Amygdala (tissue), 56 donors: ENCODE measurements at regions not wholly inside any gene's neighbourhood (a gene's known extent, or its start where the extent isn't known, plus 50 kb on each side); places are given as distances from the start of the nearest gene placed in this dataset.
A peak's percentile ranks its signal among the peaks of the same experiment; 100 is the strongest.
"Not testable (repeated sequence)": the region's sequence is repeated elsewhere in the genome, so short reads cannot be mapped to it uniquely, and the experiment has no call there.

Experiments
- DNase-seq, 56 donors: peaks; one replicate each; lab custom pipeline; 2025; lab: John Stamatoyannopoulos, UW

DNA sequence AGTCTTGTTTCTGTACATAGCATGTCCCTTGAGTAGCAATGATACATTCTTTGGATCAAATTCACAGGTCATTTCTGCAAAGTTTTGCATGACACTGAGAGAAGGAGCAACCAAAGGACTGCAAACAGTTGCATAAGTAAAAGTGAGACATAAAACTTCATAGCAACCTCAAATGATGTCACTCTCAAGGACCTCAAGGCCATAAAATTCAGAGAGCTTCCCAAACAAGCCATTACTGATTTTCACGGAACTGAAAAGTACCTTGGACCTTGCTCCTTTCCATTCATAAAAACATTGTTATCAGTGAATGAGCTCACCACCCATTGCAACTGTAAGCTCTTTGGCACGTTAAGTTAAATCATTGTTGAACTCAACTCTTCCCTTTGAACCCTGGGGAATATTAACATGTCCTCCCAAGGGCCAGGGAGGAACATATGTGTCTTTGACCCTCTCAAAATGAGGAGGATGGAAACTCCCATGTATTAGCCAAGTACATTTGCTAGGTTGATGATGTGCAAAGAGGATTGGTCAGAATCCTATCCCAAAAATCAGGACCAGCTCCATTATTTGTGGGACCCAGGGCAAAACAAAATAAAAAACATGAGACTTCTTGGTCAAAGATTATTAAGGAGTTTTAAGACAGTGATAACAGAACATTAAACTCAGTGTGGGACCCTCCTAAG, 275.0 kb upstream of the DYNLRB2 start:
- DNase-seq: no peak

DNA sequence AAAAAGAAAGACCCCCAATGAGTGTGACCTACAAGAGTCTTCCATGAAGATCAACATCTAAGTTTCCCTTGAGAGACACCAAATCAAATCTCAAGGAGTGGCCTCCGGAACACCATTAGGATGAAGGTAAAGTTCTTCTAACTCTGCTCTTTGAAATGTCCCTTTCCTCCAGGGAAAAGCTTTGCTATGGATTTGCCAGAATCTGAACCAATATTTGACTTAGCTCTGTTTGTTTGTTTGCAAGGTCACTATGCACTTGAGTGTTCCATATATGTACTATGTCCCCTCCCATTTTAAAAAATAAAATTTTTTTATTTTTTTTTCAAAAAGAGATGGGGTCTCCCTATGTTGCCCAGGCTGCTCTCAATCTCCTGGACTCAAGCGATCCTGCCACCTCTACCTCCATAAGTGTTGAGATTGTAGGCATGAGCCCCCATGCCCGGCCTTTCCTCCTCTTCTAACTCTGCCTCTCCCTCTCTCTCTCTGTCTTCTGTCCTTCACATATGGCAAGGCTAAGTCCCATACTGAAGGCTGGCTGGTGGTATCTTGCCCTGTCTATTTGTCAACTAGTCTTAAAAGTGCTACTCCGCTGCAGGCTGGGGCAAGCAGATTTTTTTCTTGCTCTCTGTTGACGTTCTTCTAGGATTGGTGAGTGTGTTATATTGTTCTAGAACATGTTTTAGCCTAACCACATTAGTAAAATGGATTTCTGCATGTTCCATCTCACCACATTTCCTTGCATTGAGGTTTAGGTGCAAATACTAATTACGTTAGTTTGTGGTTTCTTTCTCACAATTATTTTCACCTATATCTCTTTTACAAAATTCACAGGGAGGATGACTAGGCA, 276.7 kb upstream of the DYNLRB2 start:
- no peak for DNase-seq

DNA sequence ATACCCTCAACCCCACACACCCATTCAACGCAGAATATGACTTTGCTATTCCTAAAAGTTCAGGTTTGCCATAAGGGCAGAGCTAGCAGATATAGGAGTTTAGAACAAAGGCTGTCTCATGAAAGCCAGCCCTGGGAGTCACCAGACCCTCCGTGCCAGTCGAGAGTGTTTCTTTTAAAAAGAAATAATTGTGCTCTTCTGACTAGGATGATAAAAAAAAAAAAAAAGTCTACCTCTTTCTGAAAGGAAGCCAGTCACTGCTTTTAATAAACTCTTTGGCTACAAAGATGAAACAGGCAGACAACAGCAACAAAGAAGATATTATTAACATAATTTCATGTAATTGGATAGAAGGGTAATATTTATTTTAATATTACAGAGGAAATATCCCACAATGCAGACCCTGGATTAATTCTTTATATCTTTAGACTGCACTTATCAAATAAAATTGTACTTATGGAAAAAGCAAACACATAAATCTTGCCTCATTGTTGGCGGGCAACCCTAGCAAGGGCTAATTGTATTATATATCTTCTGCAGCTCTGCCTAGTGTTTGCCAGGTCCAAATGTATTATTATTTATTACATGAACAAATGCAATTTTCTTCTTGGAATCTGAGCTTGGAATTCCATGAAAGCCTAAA, 277.5 kb upstream of the DYNLRB2 start:
- no peak for DNase-seq

DNA sequence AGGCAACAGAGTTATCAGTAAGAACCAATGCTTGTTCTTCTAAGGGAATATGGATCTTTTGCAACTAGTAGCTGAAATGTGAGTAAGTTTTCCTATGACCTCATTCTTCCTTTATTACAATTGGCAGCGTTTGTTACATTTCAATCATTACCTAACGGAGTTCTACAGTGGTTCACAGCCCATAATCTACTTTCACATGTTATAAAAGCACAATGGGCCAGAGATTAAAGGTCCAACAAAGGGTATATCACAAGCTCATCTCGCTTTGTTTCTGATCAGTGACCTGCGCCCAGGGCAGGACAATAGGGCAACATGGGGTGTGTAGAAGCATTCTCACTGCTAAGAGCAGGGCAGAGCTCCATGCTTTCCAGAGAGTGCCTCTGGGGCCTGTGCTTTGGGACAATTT, 279.9 kb upstream of the DYNLRB2 start:
- no peak for DNase-seq

DNA sequence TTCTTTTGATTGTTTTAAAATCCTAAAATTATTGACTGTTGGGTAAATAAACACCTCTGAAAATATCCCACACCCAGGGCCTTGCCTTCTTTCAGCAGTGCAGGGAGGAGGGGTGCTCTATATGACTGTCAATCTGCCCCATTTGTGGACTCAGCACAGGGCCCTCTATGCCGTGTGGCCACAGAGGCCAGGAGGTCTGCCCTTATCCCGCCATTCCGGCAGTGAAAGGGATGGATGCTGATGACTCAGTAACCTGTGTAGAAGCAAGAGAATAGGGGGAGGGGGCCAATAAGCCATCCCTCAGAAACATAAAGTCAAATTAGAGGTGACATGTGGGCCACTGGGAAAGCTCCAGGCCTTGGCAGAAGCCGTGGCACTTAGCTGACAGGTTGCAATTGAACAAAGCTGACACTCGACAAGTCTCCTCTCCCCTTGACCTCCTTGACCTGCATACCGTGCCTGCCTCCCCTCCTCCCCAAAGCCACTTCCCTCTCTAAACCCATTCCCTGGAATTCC, 281.4 kb upstream of the DYNLRB2 start:
- no peak for DNase-seq

DNA sequence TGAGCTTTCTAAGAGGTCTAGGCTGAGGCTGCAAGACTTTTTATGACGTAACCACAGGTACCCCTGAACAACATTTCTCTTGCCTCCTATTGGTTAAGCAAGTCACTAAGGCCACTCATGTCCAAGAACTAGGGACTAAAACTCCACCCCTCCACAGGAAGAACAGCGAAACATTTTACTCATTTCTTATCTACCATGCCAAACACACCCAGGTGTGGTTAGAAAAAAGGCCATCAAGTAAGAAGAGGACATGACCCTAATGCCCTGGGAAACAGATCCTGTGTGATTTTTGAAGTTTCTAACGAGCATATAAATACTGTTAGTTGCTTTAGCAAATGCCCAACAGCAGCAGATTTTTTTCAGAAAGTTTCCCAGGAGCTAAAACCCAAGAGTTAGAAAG, 282.4 kb upstream of the DYNLRB2 start:
- no peak for DNase-seq

DNA sequence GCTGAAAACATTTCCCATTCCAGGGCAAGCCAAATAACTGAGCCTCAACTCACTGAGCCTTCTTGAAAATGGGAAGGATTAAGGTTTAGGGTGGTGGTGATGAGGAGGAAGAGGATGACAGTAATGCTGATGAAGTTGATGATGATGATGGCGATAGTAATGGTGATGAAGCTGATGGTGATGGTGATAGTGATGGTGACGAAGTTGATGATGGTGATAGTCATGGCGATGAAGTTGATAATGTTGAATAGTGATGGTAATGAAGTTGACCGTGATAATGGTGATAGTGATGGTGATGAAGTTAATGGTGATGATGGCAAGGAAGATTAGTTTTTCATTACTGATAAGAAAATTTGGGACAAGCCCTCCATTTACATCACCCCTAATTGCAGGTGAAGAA, 285.8 kb upstream of the DYNLRB2 start:
- no peak for DNase-seq

DNA sequence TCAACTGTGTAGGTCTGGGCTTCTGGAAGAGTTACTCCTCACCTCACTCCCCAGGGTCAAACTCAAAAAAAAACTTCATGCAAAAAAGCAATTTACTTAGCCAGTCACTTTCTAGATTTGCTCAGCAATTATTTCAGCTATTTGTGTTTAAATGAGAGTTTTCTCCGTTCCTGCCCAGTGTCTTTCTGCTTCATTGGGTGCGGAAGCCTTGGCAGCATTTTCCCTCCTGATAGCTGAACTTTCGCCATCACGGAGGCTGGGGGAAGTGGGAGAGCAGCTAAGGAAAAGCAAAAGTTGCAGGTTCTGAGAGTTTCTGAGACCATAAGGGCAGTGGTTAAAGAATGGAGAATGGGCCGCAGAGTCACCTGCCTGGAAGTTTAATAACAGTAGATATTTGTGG, 287.1 kb upstream of the DYNLRB2 start:
- DNase-seq: peak in 3 of 56 donors; percentile 2 to 15 (median 3)

DNA sequence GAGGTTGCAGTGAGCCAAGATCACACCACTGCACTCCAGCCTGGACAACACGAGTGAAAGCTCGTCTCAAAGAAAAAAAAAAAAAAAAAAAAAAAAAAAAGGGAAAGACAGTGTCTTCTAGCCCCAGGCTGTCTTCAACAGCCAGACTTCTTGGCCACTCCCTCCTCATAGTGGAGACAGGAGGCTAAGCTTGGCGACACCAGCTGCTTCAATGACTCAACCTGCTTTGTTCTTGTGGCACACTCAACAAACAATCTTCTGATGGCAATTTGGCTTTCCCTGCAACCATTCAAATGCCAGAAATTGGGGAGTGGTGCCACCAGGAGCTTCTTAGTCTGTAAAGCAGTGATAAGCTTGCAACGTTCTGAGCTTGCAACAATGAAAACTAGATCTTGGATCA, 290.4 kb upstream of the DYNLRB2 start:
- DNase-seq: no peak

DNA sequence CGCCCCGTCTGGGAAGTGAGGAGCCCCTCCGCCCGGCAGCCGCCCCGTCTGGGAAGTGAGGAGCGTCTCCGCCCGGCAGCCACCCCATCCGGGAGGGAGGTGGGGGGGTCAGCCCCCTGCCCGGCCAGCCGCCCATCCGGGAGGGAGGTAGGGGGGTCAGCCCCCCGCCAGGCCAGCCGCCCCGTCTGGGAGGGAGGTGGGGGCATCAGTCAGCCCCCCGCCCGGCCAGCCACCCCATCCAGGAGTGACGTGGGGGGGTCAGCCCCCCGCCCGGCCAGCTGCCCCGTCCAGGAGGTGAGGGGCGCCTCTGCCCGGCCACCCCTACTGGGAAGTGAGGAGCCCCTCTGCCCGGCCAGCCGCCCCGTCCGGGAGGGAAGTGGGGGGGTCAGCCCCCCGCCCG, 297.5 kb upstream of the DYNLRB2 start:
- DNase-seq: not testable (repeated sequence)

DNA sequence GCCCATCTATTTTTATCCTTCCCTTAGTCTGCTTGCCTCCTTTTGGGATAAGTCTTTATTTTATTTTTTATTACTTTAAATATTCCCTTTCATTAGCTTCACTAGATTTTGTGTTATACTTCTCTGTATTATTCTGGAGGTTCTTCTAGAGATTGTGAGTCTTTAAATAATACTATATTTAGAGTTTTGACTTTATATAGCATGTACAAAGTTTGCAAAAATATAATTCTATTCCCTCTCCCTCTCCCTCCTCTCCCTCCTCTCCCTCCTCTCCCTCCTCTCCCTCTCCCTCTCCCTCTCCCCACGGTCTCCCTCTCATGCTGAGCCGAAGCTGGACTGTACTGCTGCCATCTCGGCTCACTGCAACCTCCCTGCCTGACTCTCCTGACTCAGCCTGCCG, 298.5 kb upstream of the DYNLRB2 start:
- DNase-seq: not testable (repeated sequence)

DNA sequence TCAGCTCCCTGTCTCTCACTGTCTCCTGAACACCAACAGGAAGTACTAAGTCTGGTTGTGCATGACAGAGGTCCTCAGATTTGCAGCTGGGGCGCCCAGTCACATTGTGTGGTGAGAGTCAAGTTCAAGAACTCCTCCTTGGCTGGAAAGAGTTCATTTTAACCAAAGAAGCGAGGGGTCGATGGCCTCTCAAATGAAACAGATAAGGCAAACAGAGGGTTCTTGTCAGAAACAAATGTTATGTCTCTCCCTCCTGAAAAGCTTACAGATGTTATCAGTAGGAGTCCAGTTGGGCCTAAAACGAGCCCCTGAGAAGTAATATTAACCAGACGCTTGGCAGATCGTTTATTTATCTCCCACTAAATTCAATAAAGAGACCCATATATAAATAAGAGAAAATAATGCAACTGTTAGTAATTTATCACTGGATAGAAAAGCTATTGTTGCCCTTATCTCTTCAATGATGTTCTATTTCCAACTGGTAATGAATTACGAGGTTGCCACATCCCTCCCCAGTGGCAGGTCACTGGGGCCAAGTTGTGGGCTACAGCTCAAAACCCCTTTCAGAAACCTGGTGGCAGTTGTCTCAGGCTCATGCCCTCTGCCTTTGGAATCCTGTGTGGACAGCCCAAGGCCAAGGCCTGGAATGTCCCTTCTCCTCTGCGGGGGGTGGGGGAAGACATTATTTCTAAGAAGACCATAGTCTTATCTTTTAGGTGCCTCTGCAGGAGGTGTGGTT, 307.5 kb upstream of the DYNLRB2 start:
- DNase-seq: no peak

DNA sequence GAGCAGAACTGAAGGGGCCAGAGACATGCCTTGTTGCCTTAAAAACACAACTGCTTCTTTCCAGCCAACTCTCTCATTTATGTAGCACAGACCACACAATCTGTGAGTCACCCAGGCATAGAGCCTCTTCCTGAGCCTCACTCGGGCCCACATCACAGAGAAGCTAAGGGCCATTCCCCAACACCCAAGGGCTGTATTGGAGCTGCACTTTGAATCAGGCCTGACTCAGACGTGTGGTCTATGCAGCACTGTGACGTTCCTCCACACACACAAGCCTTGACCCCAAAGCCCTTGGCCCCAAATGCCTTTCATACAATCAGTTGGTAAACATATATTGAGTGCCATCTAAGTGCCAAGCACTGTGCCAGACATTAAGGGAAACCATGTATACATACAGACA, 308.9 kb upstream of the DYNLRB2 start:
- DNase-seq: no peak

DNA sequence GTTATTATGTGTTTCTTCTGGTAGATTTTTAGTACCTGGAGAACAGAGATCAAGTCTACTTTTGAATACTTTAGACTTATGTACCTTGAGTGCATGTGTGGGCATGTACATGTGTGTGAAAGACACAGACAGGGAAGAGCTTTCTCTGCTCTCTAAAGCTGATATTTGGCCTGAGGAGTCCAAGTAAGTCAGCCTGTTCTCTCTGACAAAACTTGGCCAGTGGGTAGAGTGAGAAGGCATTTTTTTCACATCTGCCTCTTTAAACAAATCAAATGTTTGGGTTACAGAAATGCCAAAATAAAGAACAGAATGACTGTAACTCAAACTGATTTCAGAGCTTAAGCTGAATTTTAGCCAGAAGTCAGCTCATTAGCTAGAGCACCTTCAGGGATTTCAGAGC, 309.7 kb upstream of the DYNLRB2 start:
- no peak for DNase-seq

DNA sequence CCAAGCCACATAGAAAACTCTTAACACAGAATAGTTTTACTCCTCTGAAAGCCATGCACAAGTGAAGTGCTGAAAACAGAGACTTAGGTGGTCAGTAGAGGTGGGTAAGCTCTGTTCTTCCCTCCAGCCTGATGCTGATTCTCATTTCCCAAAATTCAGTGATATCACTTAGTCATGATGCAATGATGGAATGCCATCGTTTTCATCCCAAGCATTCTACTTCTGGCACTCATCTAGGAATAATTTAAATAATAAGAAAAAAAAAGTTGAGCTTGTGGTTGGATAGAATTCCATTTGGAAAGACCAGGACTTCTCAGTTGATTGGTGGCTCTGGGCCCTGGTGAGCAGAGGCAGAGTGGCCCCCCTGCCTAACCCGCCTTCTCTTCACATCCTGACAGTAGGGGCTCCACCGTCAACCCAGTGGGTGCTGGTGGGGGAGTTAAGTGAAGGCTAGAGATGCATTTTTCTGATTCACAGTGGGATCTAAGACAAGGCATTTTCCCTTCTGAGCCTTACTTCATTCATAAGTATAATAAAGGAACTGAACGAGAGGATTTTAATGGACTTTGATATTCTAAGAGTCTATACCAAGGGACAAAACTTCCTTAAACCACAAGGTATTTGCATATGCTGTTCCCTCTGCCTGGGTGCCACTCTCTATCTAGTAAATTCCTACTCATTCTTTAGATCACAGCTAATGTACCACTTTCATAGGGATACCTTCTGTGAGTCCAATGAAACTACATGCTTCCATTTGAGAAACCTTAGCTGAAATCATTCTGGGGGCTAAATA, 310.3 kb upstream of the DYNLRB2 start:
- DNase-seq: no peak

DNA sequence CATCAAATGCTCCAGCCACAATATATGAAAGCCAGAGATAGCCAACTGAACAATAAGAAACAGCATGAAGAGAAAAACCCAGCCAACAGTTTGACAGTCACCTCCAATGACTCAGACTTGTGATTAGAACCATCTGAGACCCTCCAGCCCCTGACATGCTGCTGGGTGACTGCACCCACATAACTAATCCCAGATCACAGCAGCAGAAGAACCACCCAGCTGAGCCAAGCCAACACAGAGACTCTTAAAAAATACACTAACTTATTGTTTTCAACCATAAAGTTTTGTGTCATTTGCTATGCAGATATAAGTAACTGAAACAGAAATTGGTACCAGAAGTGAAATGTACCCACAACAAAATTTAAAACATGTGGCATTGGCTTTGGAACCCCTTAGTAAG, 314.3 kb upstream of the DYNLRB2 start:
- DNase-seq: no peak

DNA sequence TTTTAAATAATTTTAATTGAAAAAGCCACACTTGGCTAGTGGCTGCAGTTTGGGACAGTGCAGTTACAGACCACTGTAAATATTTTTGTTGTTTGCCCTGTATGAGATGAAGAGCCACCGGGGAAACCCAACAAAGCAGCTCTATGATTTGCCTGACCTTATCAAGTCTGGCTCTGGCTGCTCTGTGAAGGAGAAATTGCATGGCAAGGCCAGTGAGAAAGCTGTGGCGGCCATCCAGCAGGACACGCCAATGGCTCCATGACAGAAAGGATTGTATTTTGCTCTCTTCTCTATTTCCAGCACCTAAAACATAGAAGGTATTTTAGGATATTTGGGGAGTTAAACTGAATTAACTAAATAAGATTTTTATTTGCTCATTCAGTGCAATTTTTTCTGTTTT, 330.0 kb upstream of the DYNLRB2 start:
- no peak for DNase-seq

DNA sequence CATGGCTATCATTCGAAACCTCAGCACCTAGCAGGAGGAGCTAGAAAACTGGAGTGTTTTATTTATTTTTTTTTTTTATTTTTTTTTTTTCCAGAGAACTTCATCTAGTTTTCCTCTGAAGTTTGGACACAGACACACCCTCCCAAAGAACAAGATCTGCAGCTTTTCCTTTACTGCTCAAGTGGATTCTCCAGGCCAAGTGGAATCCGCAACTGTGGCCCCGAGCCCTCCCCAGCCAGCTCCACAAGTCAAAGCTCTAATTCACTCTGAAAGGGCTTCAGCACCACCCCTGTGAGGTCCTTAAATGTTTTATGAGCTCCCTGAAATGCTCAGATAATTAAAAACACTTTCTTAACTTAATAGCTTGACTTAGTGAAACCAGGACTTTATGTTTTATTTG, 332.1 kb upstream of the DYNLRB2 start:
- no peak for DNase-seq

DNA sequence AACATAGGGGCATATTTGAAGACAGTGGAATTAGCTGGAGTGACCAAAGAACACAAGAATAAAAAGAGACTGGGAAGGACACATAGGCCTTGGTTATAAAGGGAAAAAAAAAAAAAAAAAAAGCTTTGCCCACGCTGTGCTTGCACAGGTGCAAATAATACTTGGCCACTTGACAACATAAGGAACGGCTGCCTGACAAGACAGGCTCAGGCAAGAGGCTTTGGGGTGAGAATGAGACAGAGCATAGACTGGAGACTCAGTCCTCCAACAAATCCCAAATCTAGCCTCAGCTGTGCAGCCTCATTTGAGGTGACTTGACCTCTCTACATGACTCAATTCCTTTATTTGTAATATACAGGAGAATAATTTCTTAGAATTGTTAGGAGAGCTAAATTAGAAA, 332.8 kb upstream of the DYNLRB2 start:
- DNase-seq: no peak

DNA sequence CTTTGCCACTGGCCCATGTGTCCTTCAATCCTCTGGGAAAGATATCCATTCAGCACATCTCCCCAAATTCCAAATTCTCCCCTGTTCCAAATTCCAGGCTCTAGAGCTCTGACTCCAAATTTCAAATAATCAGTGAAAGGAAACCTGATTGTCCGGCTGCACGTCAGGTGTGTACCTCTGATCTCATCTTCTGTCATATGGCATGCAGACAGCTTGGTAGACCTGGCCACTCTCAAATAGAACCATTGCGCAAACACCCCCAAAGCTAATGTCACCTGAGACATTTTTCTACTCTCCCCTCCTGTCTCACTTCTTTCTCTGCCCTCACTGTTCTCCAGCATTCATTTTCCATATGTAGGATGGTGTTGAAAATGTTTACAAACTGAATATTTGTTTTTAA, 337.0 kb upstream of the DYNLRB2 start:
- no peak for DNase-seq
